CD14-positive monocyte (primary cell): ENCODE measurements at regions not wholly inside any gene's neighbourhood (a gene's known extent, or its start where the extent isn't known, plus 50 kb on each side); places are given as distances from the start of the nearest gene placed in this dataset.

Source experiments
- DNase-seq, 3 donors: peaks; one replicate each; pipeline ENCODE4 v3.0.0-alpha.2; 2011 to 2022
- H2AFZ ChIP-seq: 2 replicates; pipeline ENCODE4 v1.6.0; 2012; ENCODE audit warnings: mild to moderate bottlenecking, low read depth, low read length, inconsistent platforms; ENCODE audit not compliant: insufficient read depth, poor library complexity, severe bottlenecking
- H3K27ac ChIP-seq, 2 donors: 1 replicate in 1 of 2; 2 replicates in 1 of 2; pipeline ENCODE4 v1.5.1; 2012 to 2013; ENCODE audit warnings: low read length in 2 of 2, control low read depth in 1 of 2, inconsistent platforms in 1 of 2, low read depth in 1 of 2, mild to moderate bottlenecking in 1 of 2
- H3K27me3 ChIP-seq, 2 donors: one replicate each; pipeline versions ENCODE4 v1.6.0 to v1.6.1; 2011 to 2013; ENCODE audit warnings: low read length in 2 of 2; ENCODE audit not compliant: control insufficient read depth in 2 of 2, insufficient read depth in 2 of 2
- H3K36me3 ChIP-seq, 2 donors: replicated peaks in 1 of 2; 1 replicate in 1 of 2; 2 replicates in 1 of 2; pipeline versions ENCODE4 v1.5.1 to v1.6.1; 2012 to 2013; ENCODE audit warnings: low read length in 2 of 2, control low read depth in 1 of 2, inconsistent platforms in 1 of 2, mild to moderate bottlenecking in 1 of 2; ENCODE audit not compliant: insufficient read depth in 2 of 2, control insufficient read depth in 1 of 2
- H3K4me1 ChIP-seq, 2 donors: 1 replicate in 1 of 2; 2 replicates in 1 of 2; pipeline versions ENCODE4 v1.5.1 to v1.6.1; 2012 to 2013; ENCODE audit warnings: low read length in 2 of 2, control low read depth in 1 of 2, inconsistent platforms in 1 of 2, mild to moderate bottlenecking in 1 of 2, moderate library complexity in 1 of 2; ENCODE audit not compliant: insufficient read depth in 2 of 2, control insufficient read depth in 1 of 2
- H3K4me2 ChIP-seq: replicated peaks from 2 replicates; pipeline ENCODE3; 2012; ENCODE audit warnings: low read length, moderate library complexity, mild to moderate bottlenecking; ENCODE audit not compliant: poor library complexity, severe bottlenecking; ENCODE audit errors: extremely low read depth
- H3K4me3 ChIP-seq, 3 experiments: fragments of 200-600 bp in 1 of 3; sonication (generic) in 1 of 3; replicated peaks in 1 of 3; 1 replicate in 2 of 3; 2 replicates in 1 of 3; pipeline ENCODE4 v1.5.1; 2011 to 2013; ENCODE audit warnings: low read length in 3 of 3, mild to moderate bottlenecking in 3 of 3, control low read depth in 2 of 3, low read depth in 2 of 3, inconsistent platforms in 1 of 3, moderate library complexity in 1 of 3
- H3K79me2 ChIP-seq: 2 replicates; pipeline ENCODE4 v1.6.0; 2012; ENCODE audit warnings: mild to moderate bottlenecking, control low read depth, inconsistent platforms, low read length, moderate library complexity; ENCODE audit not compliant: insufficient read depth
- H3K9ac ChIP-seq: 2 replicates; pipeline ENCODE4 v1.6.0; 2017; ENCODE audit warnings: low read length, mild to moderate bottlenecking; ENCODE audit not compliant: insufficient read depth, poor library complexity, severe bottlenecking
- H3K9me3 ChIP-seq, 2 donors: replicated peaks in 1 of 2; 1 replicate in 1 of 2; 2 replicates in 1 of 2; pipeline versions ENCODE4 v1.5.1 to v1.6.1; 2012 to 2013; ENCODE audit warnings: low read length in 2 of 2, control low read depth in 1 of 2; ENCODE audit not compliant: control insufficient read depth in 1 of 2, insufficient read depth in 1 of 2
- H4K20me1 ChIP-seq: 2 replicates; pipeline ENCODE4 v1.6.0; 2012; ENCODE audit warnings: mild to moderate bottlenecking, low read length, control low read depth, moderate library complexity; ENCODE audit not compliant: insufficient read depth
- H3K27ac Mint-ChIP-seq, 7 donors: one replicate each; pipeline ENCODE4 v1.8.0; 2020; ENCODE audit warnings: mild to moderate bottlenecking in 7 of 7, mixed read lengths in 7 of 7, moderate library complexity in 6 of 7, inconsistent platforms in 2 of 7
- H3K27me3 Mint-ChIP-seq, 3 donors: one replicate each; pipeline ENCODE4 v1.8.0; 2021 to 2022; ENCODE audit warnings: low read depth in 3 of 3, mild to moderate bottlenecking in 3 of 3, mixed read lengths in 3 of 3, moderate library complexity in 3 of 3, inconsistent platforms in 1 of 3
- H3K36me3 Mint-ChIP-seq, 2 donors: one replicate each; pipeline ENCODE4 v1.8.0; 2020; ENCODE audit warnings: mixed read lengths in 2 of 2, inconsistent platforms in 1 of 2, mild to moderate bottlenecking in 1 of 2
- H3K4me1 Mint-ChIP-seq: one replicate; pipeline ENCODE4 v1.8.0; 2020; ENCODE audit warnings: mild to moderate bottlenecking, mixed read lengths
- H3K4me3 Mint-ChIP-seq, 2 donors: one replicate each; pipeline ENCODE4 v1.8.0; 2020; ENCODE audit warnings: mild to moderate bottlenecking in 2 of 2, mixed read lengths in 2 of 2, moderate library complexity in 1 of 2
- H3K9me3 Mint-ChIP-seq, 7 donors: one replicate each; pipeline ENCODE4 v1.8.0; 2020 to 2022; ENCODE audit warnings: mixed read lengths in 7 of 7, mild to moderate bottlenecking in 6 of 7, moderate library complexity in 6 of 7, inconsistent platforms in 2 of 7
- WGBS: methylation state at CpG from one replicate; pipeline ENCODE4 v1.1.5; 2013; ENCODE audit warnings: missing lambda C conversion rate; ENCODE audit not compliant: insufficient coverage; 5-methylcytosine and 5-hydroxymethylcytosine counted together
- intact Hi-C, 2 donors: fragments of 100-400 bp; cut with micrococcal nuclease; formaldehyde crosslinking; loops; one replicate each; pipeline versions ENCODE4 v1.15.0 to v1.15.1; 2023
- TF ChIP-seq, protein P1 (sequence below): fragments of 200-600 bp; IDR thresholded peaks from one replicate; pipeline ENCODE4 v1.8.0; 2022; ENCODE audit warnings: antibody characterized with exemption, mild to moderate bottlenecking

GRCh38 chr6:134117409-134117808 is 65.0 kb upstream of the SLC2A12 start:
- Histone ChIP-seq H3K4me3 (no peak overlapping the region), H4K20me1 (no peaks in the 10 kb centered on the region), H2AFZ (peak overlapping the region; percentile 42), H3K9me3 (no peaks in the 10 kb centered on the region), H3K79me2 (no peaks in the 10 kb centered on the region), H3K27ac (no peak overlapping the region), H3K4me1 (no peaks in the 10 kb centered on the region), H3K36me3 (no peaks in the 10 kb centered on the region), H3K4me2 (no peak overlapping the region), H3K9ac (no peak overlapping the region), H3K27me3 (peaks cover 0 to 12% of the 10 kb centered on the region in 2 donors)
- Mint-ChIP-seq H3K4me3 (no peak overlapping the region), H3K4me1 (peaks cover 4% of the 10 kb centered on the region), H3K36me3 (no peaks in the 10 kb centered on the region), H3K27ac (no peak overlapping the region), H3K9me3 (peaks cover 0 to 2% (median 0%) of the 10 kb centered on the region in 7 donors), H3K27me3 (peaks cover 8 to 26% (median 17%) of the 10 kb centered on the region in 3 donors)
- WGBS: 14% methylated on average over 5 of the region's 6 CpGs
- TF ChIP-seq, protein P1, sequence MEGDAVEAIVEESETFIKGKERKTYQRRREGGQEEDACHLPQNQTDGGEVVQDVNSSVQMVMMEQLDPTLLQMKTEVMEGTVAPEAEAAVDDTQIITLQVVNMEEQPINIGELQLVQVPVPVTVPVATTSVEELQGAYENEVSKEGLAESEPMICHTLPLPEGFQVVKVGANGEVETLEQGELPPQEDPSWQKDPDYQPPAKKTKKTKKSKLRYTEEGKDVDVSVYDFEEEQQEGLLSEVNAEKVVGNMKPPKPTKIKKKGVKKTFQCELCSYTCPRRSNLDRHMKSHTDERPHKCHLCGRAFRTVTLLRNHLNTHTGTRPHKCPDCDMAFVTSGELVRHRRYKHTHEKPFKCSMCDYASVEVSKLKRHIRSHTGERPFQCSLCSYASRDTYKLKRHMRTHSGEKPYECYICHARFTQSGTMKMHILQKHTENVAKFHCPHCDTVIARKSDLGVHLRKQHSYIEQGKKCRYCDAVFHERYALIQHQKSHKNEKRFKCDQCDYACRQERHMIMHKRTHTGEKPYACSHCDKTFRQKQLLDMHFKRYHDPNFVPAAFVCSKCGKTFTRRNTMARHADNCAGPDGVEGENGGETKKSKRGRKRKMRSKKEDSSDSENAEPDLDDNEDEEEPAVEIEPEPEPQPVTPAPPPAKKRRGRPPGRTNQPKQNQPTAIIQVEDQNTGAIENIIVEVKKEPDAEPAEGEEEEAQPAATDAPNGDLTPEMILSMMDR: no peak
- intact Hi-C loops: no loop called here
- no peak for DNase-seq

GRCh38 chr6:134115715-134116074 is 63.3 kb upstream of the SLC2A12 start:
- Histone ChIP-seq H3K36me3 (no peaks in the 10 kb centered on the region), H3K4me3 (no peak overlapping the region), H3K9me3 (no peaks in the 10 kb centered on the region), H3K79me2 (no peaks in the 10 kb centered on the region), H4K20me1 (no peaks in the 10 kb centered on the region), H3K4me2 (no peak overlapping the region), H2AFZ (no peak overlapping the region), H3K27me3 (peaks cover 0 to 12% of the 10 kb centered on the region in 2 donors), H3K9ac (no peak overlapping the region), H3K27ac (no peak overlapping the region), H3K4me1 (peaks cover 0 to under 1% of the 10 kb centered on the region in 2 donors)
- H3K9me3 Mint-ChIP-seq: peaks cover 0 to 2% (median 0%) of the 10 kb centered on the region in 7 donors
- H3K27me3 Mint-ChIP-seq: peaks cover 9 to 26% (median 17%) of the 10 kb centered on the region in 3 donors
- H3K36me3 Mint-ChIP-seq: no peaks in the 10 kb centered on the region
- H3K27ac Mint-ChIP-seq: no peak overlapping the region
- intact Hi-C loops: no loop called here
- peak overlapping the region in 1 of 2 donors; percentile 26 for H3K4me3 Mint-ChIP-seq
- WGBS: 89% methylated on average over 2 of the region's 7 CpGs
- TF ChIP-seq, protein P1: no peak
- peaks cover 4% of the 10 kb centered on the region for H3K4me1 Mint-ChIP-seq
- no peak for DNase-seq
